Epithelial cell of esophagus (primary cell): ENCODE measurements at regions not wholly inside any gene's neighbourhood (a gene's known extent, or its start where the extent isn't known, plus 50 kb on each side); places are given as distances from the start of the nearest gene placed in this dataset.

Experiments used
- DNase-seq: peaks from one replicate; pipeline ENCODE4 v3.0.0; 2010; ENCODE audit warnings: low read depth
- H3K4me3 ChIP-seq: 2 replicates; pipeline ENCODE4 v1.5.1; 2011; ENCODE audit warnings: mild to moderate bottlenecking, low read length, control low read depth
- TF ChIP-seq, protein P1 (sequence below): IDR thresholded peaks from 2 replicates; pipeline ENCODE4 v1.5.1; 2011; ENCODE audit warnings: low read depth, mild to moderate bottlenecking, low read length, control low read depth, inconsistent platforms; ENCODE audit not compliant: insufficient read depth; ENCODE audit errors: missing control alignments

DNA sequence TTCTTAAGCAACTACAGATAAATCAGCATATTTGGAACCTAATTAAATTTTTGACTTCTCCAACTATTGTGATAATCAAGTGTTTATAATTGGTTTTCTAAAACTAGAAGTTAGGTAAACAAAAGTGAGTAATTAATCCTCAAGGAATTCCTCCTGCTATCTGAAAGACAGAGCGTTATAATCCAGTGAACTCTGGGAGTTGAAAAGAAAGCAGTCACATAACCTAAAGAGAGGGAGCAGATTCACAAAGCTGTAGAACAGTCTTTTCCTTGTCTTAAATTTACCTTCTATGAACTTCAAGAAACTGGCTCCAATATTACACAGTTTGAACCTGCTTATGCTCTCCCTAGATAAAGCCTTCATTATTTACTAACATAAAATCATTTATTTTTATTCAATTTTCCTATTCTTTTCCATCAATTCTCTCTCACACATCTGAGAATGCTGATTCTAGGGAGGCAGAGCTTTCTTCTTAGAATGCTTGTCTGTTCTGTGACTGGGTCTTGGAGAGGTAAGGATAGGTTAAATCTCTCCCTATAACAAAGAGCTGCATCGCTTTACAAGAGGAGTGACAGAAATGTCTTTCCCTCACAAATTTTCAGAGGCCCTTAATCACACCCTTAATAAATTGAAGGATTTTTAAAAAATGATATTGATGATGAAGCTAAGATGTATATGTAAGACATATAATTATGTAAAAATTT lies 132.8 kb downstream of the TUSC7 start:
- TF ChIP-seq, protein P1, sequence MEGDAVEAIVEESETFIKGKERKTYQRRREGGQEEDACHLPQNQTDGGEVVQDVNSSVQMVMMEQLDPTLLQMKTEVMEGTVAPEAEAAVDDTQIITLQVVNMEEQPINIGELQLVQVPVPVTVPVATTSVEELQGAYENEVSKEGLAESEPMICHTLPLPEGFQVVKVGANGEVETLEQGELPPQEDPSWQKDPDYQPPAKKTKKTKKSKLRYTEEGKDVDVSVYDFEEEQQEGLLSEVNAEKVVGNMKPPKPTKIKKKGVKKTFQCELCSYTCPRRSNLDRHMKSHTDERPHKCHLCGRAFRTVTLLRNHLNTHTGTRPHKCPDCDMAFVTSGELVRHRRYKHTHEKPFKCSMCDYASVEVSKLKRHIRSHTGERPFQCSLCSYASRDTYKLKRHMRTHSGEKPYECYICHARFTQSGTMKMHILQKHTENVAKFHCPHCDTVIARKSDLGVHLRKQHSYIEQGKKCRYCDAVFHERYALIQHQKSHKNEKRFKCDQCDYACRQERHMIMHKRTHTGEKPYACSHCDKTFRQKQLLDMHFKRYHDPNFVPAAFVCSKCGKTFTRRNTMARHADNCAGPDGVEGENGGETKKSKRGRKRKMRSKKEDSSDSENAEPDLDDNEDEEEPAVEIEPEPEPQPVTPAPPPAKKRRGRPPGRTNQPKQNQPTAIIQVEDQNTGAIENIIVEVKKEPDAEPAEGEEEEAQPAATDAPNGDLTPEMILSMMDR = no peak
- no peak overlapping the region for H3K4me3 ChIP-seq
- no peak for DNase-seq

DNA sequence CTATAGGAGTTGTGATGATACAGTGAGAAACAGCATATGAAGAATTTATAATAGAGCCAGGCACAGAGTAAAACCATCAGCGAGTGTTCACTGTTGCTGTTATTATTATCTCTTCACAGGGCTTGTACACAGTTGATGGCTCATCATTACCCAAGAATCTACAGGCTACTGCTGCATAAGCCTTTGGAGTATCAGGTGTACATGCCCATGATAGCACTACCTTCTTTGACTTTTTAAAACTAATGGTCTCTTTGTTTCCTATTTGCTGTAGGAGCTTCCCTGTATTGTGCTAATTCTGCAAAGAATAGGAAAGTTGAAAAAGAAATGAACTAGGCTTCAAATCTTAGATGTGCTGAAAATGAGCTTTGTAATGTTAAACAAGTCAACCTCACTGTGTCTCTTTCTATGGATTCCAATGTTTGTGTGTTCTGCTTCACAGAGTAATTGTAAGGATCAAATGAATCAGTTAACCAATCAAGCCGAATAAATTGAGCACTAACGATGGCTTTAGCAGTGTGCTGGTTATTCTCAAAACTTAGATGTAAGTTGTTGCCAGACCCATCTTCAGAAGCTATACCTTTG lies 138.8 kb downstream of the TUSC7 start:
- TF ChIP-seq, protein P1 = no peak
- no peak for DNase-seq
- no peak overlapping the region for H3K4me3 ChIP-seq

DNA sequence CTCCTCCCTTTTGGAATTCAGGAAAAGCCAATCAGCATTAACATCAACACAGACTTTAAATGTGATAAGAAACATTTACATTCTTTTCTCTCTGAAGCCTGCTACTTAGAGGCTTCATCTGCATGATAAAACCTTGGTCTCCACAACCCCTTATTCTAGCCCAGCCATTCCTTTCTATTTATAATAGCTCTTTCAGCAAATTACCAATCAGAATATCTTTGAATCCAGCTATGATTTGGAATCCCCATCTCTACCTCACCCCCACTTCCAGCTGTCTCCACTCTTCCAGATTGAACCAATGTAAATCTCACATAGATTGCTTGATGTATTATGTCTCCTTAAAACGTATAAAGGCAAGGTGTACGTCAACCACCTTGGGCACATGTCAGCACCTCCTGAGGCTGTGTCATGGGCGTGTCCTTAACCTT lies 139.7 kb downstream of the TUSC7 start:
- TF ChIP-seq, protein P1 = no peak
- no peak for DNase-seq
- no peak overlapping the region for H3K4me3 ChIP-seq

DNA sequence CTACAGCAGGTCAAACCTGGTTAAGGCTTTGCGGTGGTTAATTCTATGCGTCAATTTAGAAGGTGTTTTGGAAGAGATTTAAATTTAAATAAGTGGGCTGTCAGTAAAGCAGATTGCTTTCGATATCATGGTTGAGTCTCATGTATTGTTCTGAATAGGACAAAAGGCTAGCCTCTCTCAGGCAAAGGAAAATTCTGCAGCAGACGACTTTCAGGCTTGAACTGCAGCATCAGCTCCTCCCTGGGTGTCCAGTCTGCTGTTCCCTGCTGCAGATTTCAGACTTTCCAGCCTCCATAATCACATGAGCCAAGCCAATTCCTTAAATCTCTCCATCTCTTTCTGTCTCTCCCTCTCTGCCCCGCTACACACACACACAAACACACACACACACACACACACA lies 143.2 kb downstream of the TUSC7 start:
- DNase-seq = no peak
- no peak overlapping the region for H3K4me3 ChIP-seq
- TF ChIP-seq, protein P1 = no peak

DNA sequence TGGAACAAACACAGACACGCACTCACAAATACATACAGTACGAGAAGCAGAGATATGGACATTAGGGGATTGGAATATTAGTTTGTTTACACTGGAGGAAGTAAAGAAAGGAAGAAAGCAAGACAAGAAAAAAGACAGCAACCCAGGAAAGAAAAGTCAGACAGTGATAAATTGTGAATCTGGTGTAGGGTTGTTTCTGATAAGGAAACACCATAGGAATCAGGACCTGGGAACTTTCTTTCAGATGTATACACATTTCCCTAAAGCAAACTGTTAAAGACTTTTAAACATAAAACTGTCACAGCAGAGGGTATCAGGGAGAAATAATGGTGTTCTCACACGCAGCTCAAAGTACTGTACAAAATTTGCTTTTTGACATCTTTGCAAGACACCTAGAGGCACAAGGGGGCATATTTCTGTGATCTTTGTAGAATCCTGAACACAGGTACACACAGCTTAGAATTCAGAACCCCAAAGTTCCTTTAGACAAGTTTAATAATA lies 153.7 kb downstream of the TUSC7 start:
- no peak overlapping the region for H3K4me3 ChIP-seq
- DNase-seq = no peak
- TF ChIP-seq, protein P1 = no peak

DNA sequence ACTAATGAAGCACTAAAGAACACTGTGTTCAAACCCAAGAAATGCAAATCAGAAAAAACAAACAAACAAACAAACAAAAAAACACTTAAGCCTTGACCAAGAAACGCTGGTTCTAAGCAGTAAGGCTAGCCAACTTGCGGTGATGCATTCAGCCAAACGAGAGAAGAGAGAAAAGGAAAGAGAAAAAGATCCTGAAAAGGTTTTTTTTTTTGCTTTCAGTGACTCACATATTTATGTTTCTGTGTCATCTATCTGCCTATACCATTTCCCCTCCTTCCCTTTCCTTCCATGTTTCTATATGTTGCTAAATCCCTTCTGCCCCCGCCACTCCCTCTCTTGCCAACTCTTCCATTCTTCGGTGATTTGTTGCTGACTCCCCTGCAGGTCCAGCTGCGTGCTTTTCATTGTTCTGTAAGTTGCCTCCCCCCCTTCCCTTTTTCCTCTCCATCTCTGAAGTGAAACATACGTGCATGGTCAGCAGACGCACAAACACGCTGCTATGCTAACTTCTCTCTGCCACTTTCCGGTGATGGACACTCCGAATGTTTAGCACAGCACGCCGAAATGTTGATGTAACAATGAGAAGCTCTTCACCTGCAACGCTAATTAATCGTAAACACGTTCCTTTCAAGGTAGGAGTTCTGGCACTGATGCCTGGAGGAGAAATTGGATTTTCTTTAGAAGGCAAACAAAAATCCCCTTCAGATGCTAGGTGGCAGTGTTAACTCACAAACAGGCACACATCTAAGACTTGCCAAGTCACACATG lies 154.4 kb downstream of the TUSC7 start:
- peak; percentile 64 for DNase-seq
- H3K4me3 ChIP-seq = no peak overlapping the region
- TF ChIP-seq, protein P1 = peak; percentile 60
